Naive thymus-derived CD4-positive, alpha-beta T cell (primary cell): ENCODE measurements at regions not wholly inside any gene's neighbourhood (a gene's known extent, or its start where the extent isn't known, plus 50 kb on each side); places are given as distances from the start of the nearest gene placed in this dataset.
A peak's percentile ranks its signal among the peaks of the same experiment; 100 is the strongest.

Experiments used
- ATAC-seq: fragments of 150-1000 bp; cut with Tn5 transposase; 2 replicates; pipeline ENCODE4 v1.10.0; 2021; ENCODE audit warnings: mild to moderate bottlenecking, moderate library complexity
- CTCF ChIA-PET: fragments of 350-600 bp; sonication (Branson Sonifier 250); formaldehyde crosslinking; loops from one replicate; lab custom pipeline; 2021; ENCODE audit warnings: antibody characterized with exemption; lab: Charles Lee
- POLR2A ChIA-PET: fragments of 350-600 bp; sonication (Branson Sonifier 250); formaldehyde crosslinking; loops from one replicate; lab custom pipeline; 2021; ENCODE audit warnings: antibody characterized with exemption, inconsistent platforms; lab: Charles Lee
- DNase-seq, 9 donors: peaks; one replicate each; pipeline versions ENCODE4 v3.0.0 to v3.0.0-alpha.2; 2020 to 2022; ENCODE audit warnings: mixed read lengths in 1 of 9
- H3K27ac ChIP-seq: one replicate; pipeline ENCODE4 v1.7.0; 2013; ENCODE audit warnings: mild to moderate bottlenecking, low read depth, low read length, moderate library complexity
- H3K27me3 ChIP-seq, 2 donors: one replicate each; pipeline ENCODE4 v1.7.0; 2013; ENCODE audit warnings: low read length in 2 of 2, mild to moderate bottlenecking in 2 of 2, moderate library complexity in 2 of 2; ENCODE audit not compliant: control insufficient read depth in 2 of 2, insufficient read depth in 2 of 2
- H3K36me3 ChIP-seq, 3 experiments: 1 replicate in 2 of 3; 2 replicates in 1 of 3; pipeline ENCODE4 v1.7.0; 2013; ENCODE audit warnings: low read length in 3 of 3, mild to moderate bottlenecking in 3 of 3, moderate library complexity in 1 of 3; ENCODE audit not compliant: insufficient read depth in 3 of 3, control insufficient read depth in 2 of 3
- H3K4me1 ChIP-seq, 2 donors: one replicate each; pipeline ENCODE4 v1.7.0; 2013; ENCODE audit warnings: low read length in 2 of 2, mild to moderate bottlenecking in 2 of 2, moderate library complexity in 1 of 2; ENCODE audit not compliant: control insufficient read depth in 2 of 2, insufficient read depth in 2 of 2
- H3K4me3 ChIP-seq: 2 replicates; pipeline ENCODE4 v1.7.0; 2013; ENCODE audit warnings: mild to moderate bottlenecking, low read length
- H3K9me3 ChIP-seq, 3 experiments: 1 replicate in 2 of 3; 2 replicates in 1 of 3; pipeline ENCODE4 v1.7.0; 2013; ENCODE audit warnings: low read length in 3 of 3; ENCODE audit not compliant: control insufficient read depth in 2 of 3
- H3K27ac Mint-ChIP-seq, 9 donors: one replicate each; pipeline ENCODE4 v1.8.0; 2020 to 2022; ENCODE audit warnings: mixed read lengths in 9 of 9, mild to moderate bottlenecking in 8 of 9, moderate library complexity in 5 of 9, inconsistent platforms in 2 of 9
- H3K27me3 Mint-ChIP-seq, 5 donors: one replicate each; pipeline ENCODE4 v1.8.0; 2021 to 2022; ENCODE audit warnings: mixed read lengths in 5 of 5, mild to moderate bottlenecking in 1 of 5
- H3K36me3 Mint-ChIP-seq, 5 donors: one replicate each; pipeline ENCODE4 v1.8.0; 2020 to 2022; ENCODE audit warnings: mixed read lengths in 5 of 5, mild to moderate bottlenecking in 3 of 5, inconsistent platforms in 1 of 5
- H3K4me1 Mint-ChIP-seq, 7 donors: one replicate each; pipeline ENCODE4 v1.8.0; 2020 to 2022; ENCODE audit warnings: mixed read lengths in 7 of 7, mild to moderate bottlenecking in 3 of 7, inconsistent platforms in 1 of 7
- H3K4me3 Mint-ChIP-seq, 10 donors: one replicate each; pipeline ENCODE4 v1.8.0; 2020 to 2022; ENCODE audit warnings: mild to moderate bottlenecking in 10 of 10, mixed read lengths in 10 of 10, moderate library complexity in 6 of 10, inconsistent platforms in 2 of 10
- H3K9me3 Mint-ChIP-seq, 11 donors: one replicate each; pipeline ENCODE4 v1.8.0; 2020 to 2022; ENCODE audit warnings: mixed read lengths in 11 of 11, mild to moderate bottlenecking in 4 of 11, inconsistent platforms in 1 of 11, moderate library complexity in 1 of 11
- intact Hi-C, 2 donors: fragments of 100-400 bp; cut with micrococcal nuclease; formaldehyde crosslinking; loops; one replicate each; pipeline ENCODE4 v1.15.1; 2023

- H3K27ac Mint-ChIP-seq, result peak overlapping the region in 5 of 9 donors; percentile 13 to 38 (median 26)
- Histone ChIP-seq H3K4me1 (peaks cover 8 to 11% of the 10 kb centered on the region in 2 donors), H3K27me3 (no peaks in the 10 kb centered on the region), H3K4me3 (no peak overlapping the region), H3K27ac (no peak overlapping the region), H3K9me3 (no peaks in the 10 kb centered on the region), H3K36me3 (no peaks in the 10 kb centered on the region)
- ChIA-PET POLR2A (interaction anchor here (1.0 kb wide), 1 partner anchor 389 kb away, joined by 3 read pairs; no protein-coding TSS in a partner anchor), CTCF (interaction anchor here (1.0 to 1.7 kb wide), 2 partner anchors 13 to 389 kb away, joined by 3 to 14 read pairs; no protein-coding TSS in a partner anchor)
- H3K4me1 Mint-ChIP-seq, result peaks cover 10 to 65% (median 11%) of the 10 kb centered on the region in 7 donors
- ATAC-seq, result peak; percentile 88
- H3K9me3 Mint-ChIP-seq, result peaks cover 0 to 1% (median 0%) of the 10 kb centered on the region in 11 donors
- peak overlapping the region in 9 of 10 donors; percentile 13 to 73 (median 37) for H3K4me3 Mint-ChIP-seq
- peaks cover 0 to 4% (median 0%) of the 10 kb centered on the region in 5 donors for H3K36me3 Mint-ChIP-seq
- intact Hi-C loops, result loop anchor here (1.0 to 10.0 kb wide), 11 partner anchors 65 to 678 kb away; partner anchors contain the start of gene AUH (in 1 of the 2)
- peak; percentile 31 to 69 (median 54) for DNase-seq
- peaks cover 0 to 34% (median 14%) of the 10 kb centered on the region in 5 donors for H3K27me3 Mint-ChIP-seq
Observed at GRCh38 chr9:91036826-91037510, 235.3 kb downstream of the SYK start.

- Histone ChIP-seq H3K4me3 (no peak overlapping the region), H3K36me3 (no peaks in the 10 kb centered on the region), H3K9me3 (no peaks in the 10 kb centered on the region), H3K4me1 (peaks cover 8 to 11% of the 10 kb centered on the region in 2 donors), H3K27me3 (no peaks in the 10 kb centered on the region), H3K27ac (no peak overlapping the region)
- DNase-seq (no peak), ATAC-seq (no peak)
- Mint-ChIP-seq H3K27me3 (peaks cover 0 to 35% (median 20%) of the 10 kb centered on the region in 5 donors), H3K27ac (peak overlapping the region in 4 of 9 donors; percentile 13 to 35 (median 20)), H3K4me1 (peaks cover 10 to 68% (median 11%) of the 10 kb centered on the region in 7 donors), H3K9me3 (peaks cover 0 to 1% (median 0%) of the 10 kb centered on the region in 11 donors), H3K4me3 (peak overlapping the region in 9 of 10 donors; percentile 13 to 73 (median 47)), H3K36me3 (peaks cover 0 to 6% (median 0%) of the 10 kb centered on the region in 5 donors)
- ChIA-PET POLR2A (interaction anchor here (1.0 kb wide), 1 partner anchor 388 kb away, joined by 3 read pairs; no protein-coding TSS in a partner anchor), CTCF (interaction anchor here (1.0 to 1.7 kb wide), 2 partner anchors 12 to 388 kb away, joined by 3 to 14 read pairs; no protein-coding TSS in a partner anchor)
- intact Hi-C loops, result loop anchor here (1.0 to 10.0 kb wide), 11 partner anchors 65 to 677 kb away; partner anchors contain the start of gene AUH (in 1 of the 2)
Observed at GRCh38 chr9:91037511-91038482, 236.2 kb downstream of the SYK start.

GRCh38 chr9:91038483-91039124 is 237.0 kb downstream of the SYK start:
- ChIA-PET POLR2A (no interaction called here), CTCF (no interaction called here)
- Mint-ChIP-seq H3K27ac (peak overlapping the region in 1 of 9 donors; percentile 15), H3K27me3 (peaks cover 0 to 42% (median 26%) of the 10 kb centered on the region in 5 donors), H3K4me1 (peaks cover 10 to 73% (median 11%) of the 10 kb centered on the region in 7 donors), H3K4me3 (peak overlapping the region in 1 of 10 donors; percentile 0), H3K36me3 (peaks cover 0 to 6% (median 0%) of the 10 kb centered on the region in 5 donors), H3K9me3 (peaks cover 0 to 1% (median 0%) of the 10 kb centered on the region in 11 donors)
- intact Hi-C loops, result loop anchor here (10.0 kb wide), 4 partner anchors 66 to 676 kb away; no protein-coding TSS in a partner anchor
- DNase-seq (no peak), ATAC-seq (no peak)
- Histone ChIP-seq H3K9me3 (no peaks in the 10 kb centered on the region), H3K4me1 (peaks cover 8 to 11% of the 10 kb centered on the region in 2 donors), H3K27me3 (no peaks in the 10 kb centered on the region), H3K27ac (no peak overlapping the region), H3K4me3 (no peak overlapping the region), H3K36me3 (no peaks in the 10 kb centered on the region)

GRCh38 chr9:91039125-91039834 is 237.7 kb downstream of the SYK start:
- Mint-ChIP-seq H3K27ac (peak overlapping the region in 1 of 9 donors; percentile 33), H3K4me1 (peaks cover 10 to 80% (median 11%) of the 10 kb centered on the region in 7 donors), H3K9me3 (peaks cover 0 to 3% (median 0%) of the 10 kb centered on the region in 11 donors), H3K27me3 (peaks cover 0 to 49% (median 31%) of the 10 kb centered on the region in 5 donors), H3K36me3 (peaks cover 0 to 6% (median 0%) of the 10 kb centered on the region in 5 donors), H3K4me3 (no peak overlapping the region)
- Histone ChIP-seq H3K36me3 (no peaks in the 10 kb centered on the region), H3K27me3 (no peaks in the 10 kb centered on the region), H3K9me3 (no peaks in the 10 kb centered on the region), H3K4me3 (no peak overlapping the region), H3K27ac (no peak overlapping the region), H3K4me1 (peaks cover 8 to 11% of the 10 kb centered on the region in 2 donors)
- intact Hi-C loops, result loop anchor here (10.0 kb wide), 4 partner anchors 66 to 676 kb away; no protein-coding TSS in a partner anchor
- POLR2A ChIA-PET, result no interaction called here
- ATAC-seq, result no peak
- no peak for DNase-seq
- CTCF ChIA-PET, result no interaction called here

GRCh38 chr9:91039835-91040140 is 238.2 kb downstream of the SYK start:
- POLR2A ChIA-PET, result no interaction called here
- no peaks in the 10 kb centered on the region for H3K9me3 ChIP-seq
- no peak overlapping the region for H3K27ac ChIP-seq
- Mint-ChIP-seq H3K27ac (no peak overlapping the region), H3K4me3 (no peak overlapping the region), H3K9me3 (peaks cover 0 to 3% (median 0%) of the 10 kb centered on the region in 11 donors), H3K27me3 (peaks cover 0 to 53% (median 35%) of the 10 kb centered on the region in 5 donors), H3K4me1 (peaks cover 10 to 79% (median 11%) of the 10 kb centered on the region in 7 donors), H3K36me3 (peaks cover 0 to 6% (median 0%) of the 10 kb centered on the region in 5 donors)
- DNase-seq, result no peak
- CTCF ChIA-PET, result no interaction called here
- intact Hi-C loops, result loop anchor here (10.0 kb wide), 4 partner anchors 65 to 675 kb away; no protein-coding TSS in a partner anchor
- H3K27me3 ChIP-seq, result peaks cover 0 to 5% of the 10 kb centered on the region in 2 donors
- no peak for ATAC-seq
- H3K4me1 ChIP-seq, result peaks cover 8 to 11% of the 10 kb centered on the region in 2 donors
- H3K4me3 ChIP-seq, result no peak overlapping the region
- no peaks in the 10 kb centered on the region for H3K36me3 ChIP-seq
